CD14-positive monocyte (primary cell): ENCODE measurements at regions not wholly inside any gene's neighbourhood (a gene's known extent, or its start where the extent isn't known, plus 50 kb on each side); places are given as distances from the start of the nearest gene placed in this dataset.

Experiments used
- DNase-seq, 3 donors: peaks; one replicate each; pipeline ENCODE4 v3.0.0-alpha.2; 2011 to 2022
- H2AFZ ChIP-seq: 2 replicates; pipeline ENCODE4 v1.6.0; 2012; ENCODE audit warnings: mild to moderate bottlenecking, low read depth, low read length, inconsistent platforms; ENCODE audit not compliant: insufficient read depth, poor library complexity, severe bottlenecking
- H3K27ac ChIP-seq, 2 donors: 1 replicate in 1 of 2; 2 replicates in 1 of 2; pipeline ENCODE4 v1.5.1; 2012 to 2013; ENCODE audit warnings: low read length in 2 of 2, control low read depth in 1 of 2, inconsistent platforms in 1 of 2, low read depth in 1 of 2, mild to moderate bottlenecking in 1 of 2
- H3K27me3 ChIP-seq, 2 donors: one replicate each; pipeline versions ENCODE4 v1.6.0 to v1.6.1; 2011 to 2013; ENCODE audit warnings: low read length in 2 of 2; ENCODE audit not compliant: control insufficient read depth in 2 of 2, insufficient read depth in 2 of 2
- H3K36me3 ChIP-seq, 2 donors: replicated peaks in 1 of 2; 1 replicate in 1 of 2; 2 replicates in 1 of 2; pipeline versions ENCODE4 v1.5.1 to v1.6.1; 2012 to 2013; ENCODE audit warnings: low read length in 2 of 2, control low read depth in 1 of 2, inconsistent platforms in 1 of 2, mild to moderate bottlenecking in 1 of 2; ENCODE audit not compliant: insufficient read depth in 2 of 2, control insufficient read depth in 1 of 2
- H3K4me1 ChIP-seq, 2 donors: 1 replicate in 1 of 2; 2 replicates in 1 of 2; pipeline versions ENCODE4 v1.5.1 to v1.6.1; 2012 to 2013; ENCODE audit warnings: low read length in 2 of 2, control low read depth in 1 of 2, inconsistent platforms in 1 of 2, mild to moderate bottlenecking in 1 of 2, moderate library complexity in 1 of 2; ENCODE audit not compliant: insufficient read depth in 2 of 2, control insufficient read depth in 1 of 2
- H3K4me2 ChIP-seq: replicated peaks from 2 replicates; pipeline ENCODE3; 2012; ENCODE audit warnings: low read length, moderate library complexity, mild to moderate bottlenecking; ENCODE audit not compliant: poor library complexity, severe bottlenecking; ENCODE audit errors: extremely low read depth
- H3K4me3 ChIP-seq, 3 experiments: fragments of 200-600 bp in 1 of 3; sonication (generic) in 1 of 3; replicated peaks in 1 of 3; 1 replicate in 2 of 3; 2 replicates in 1 of 3; pipeline ENCODE4 v1.5.1; 2011 to 2013; ENCODE audit warnings: low read length in 3 of 3, mild to moderate bottlenecking in 3 of 3, control low read depth in 2 of 3, low read depth in 2 of 3, inconsistent platforms in 1 of 3, moderate library complexity in 1 of 3
- H3K79me2 ChIP-seq: 2 replicates; pipeline ENCODE4 v1.6.0; 2012; ENCODE audit warnings: mild to moderate bottlenecking, control low read depth, inconsistent platforms, low read length, moderate library complexity; ENCODE audit not compliant: insufficient read depth
- H3K9ac ChIP-seq: 2 replicates; pipeline ENCODE4 v1.6.0; 2017; ENCODE audit warnings: low read length, mild to moderate bottlenecking; ENCODE audit not compliant: insufficient read depth, poor library complexity, severe bottlenecking
- H3K9me3 ChIP-seq, 2 donors: replicated peaks in 1 of 2; 1 replicate in 1 of 2; 2 replicates in 1 of 2; pipeline versions ENCODE4 v1.5.1 to v1.6.1; 2012 to 2013; ENCODE audit warnings: low read length in 2 of 2, control low read depth in 1 of 2; ENCODE audit not compliant: control insufficient read depth in 1 of 2, insufficient read depth in 1 of 2
- H4K20me1 ChIP-seq: 2 replicates; pipeline ENCODE4 v1.6.0; 2012; ENCODE audit warnings: mild to moderate bottlenecking, low read length, control low read depth, moderate library complexity; ENCODE audit not compliant: insufficient read depth
- H3K27ac Mint-ChIP-seq, 7 donors: one replicate each; pipeline ENCODE4 v1.8.0; 2020; ENCODE audit warnings: mild to moderate bottlenecking in 7 of 7, mixed read lengths in 7 of 7, moderate library complexity in 6 of 7, inconsistent platforms in 2 of 7
- H3K27me3 Mint-ChIP-seq, 3 donors: one replicate each; pipeline ENCODE4 v1.8.0; 2021 to 2022; ENCODE audit warnings: low read depth in 3 of 3, mild to moderate bottlenecking in 3 of 3, mixed read lengths in 3 of 3, moderate library complexity in 3 of 3, inconsistent platforms in 1 of 3
- H3K36me3 Mint-ChIP-seq, 2 donors: one replicate each; pipeline ENCODE4 v1.8.0; 2020; ENCODE audit warnings: mixed read lengths in 2 of 2, inconsistent platforms in 1 of 2, mild to moderate bottlenecking in 1 of 2
- H3K4me1 Mint-ChIP-seq: one replicate; pipeline ENCODE4 v1.8.0; 2020; ENCODE audit warnings: mild to moderate bottlenecking, mixed read lengths
- H3K4me3 Mint-ChIP-seq, 2 donors: one replicate each; pipeline ENCODE4 v1.8.0; 2020; ENCODE audit warnings: mild to moderate bottlenecking in 2 of 2, mixed read lengths in 2 of 2, moderate library complexity in 1 of 2
- H3K9me3 Mint-ChIP-seq, 7 donors: one replicate each; pipeline ENCODE4 v1.8.0; 2020 to 2022; ENCODE audit warnings: mixed read lengths in 7 of 7, mild to moderate bottlenecking in 6 of 7, moderate library complexity in 6 of 7, inconsistent platforms in 2 of 7
- WGBS: methylation state at CpG from one replicate; pipeline ENCODE4 v1.1.5; 2013; ENCODE audit warnings: missing lambda C conversion rate; ENCODE audit not compliant: insufficient coverage; 5-methylcytosine and 5-hydroxymethylcytosine counted together
- intact Hi-C, 2 donors: fragments of 100-400 bp; cut with micrococcal nuclease; formaldehyde crosslinking; loops; one replicate each; pipeline versions ENCODE4 v1.15.0 to v1.15.1; 2023
- TF ChIP-seq, protein P1 (sequence below): fragments of 200-600 bp; IDR thresholded peaks from one replicate; pipeline ENCODE4 v1.8.0; 2022; ENCODE audit warnings: antibody characterized with exemption, mild to moderate bottlenecking

GRCh38 chr3:148289159-148289558, 408.5 kb upstream of the AGTR1 start:
- Histone ChIP-seq H3K9me3 (no peaks in the 10 kb centered on the region), H3K4me3 (no peak overlapping the region), H3K9ac (no peak overlapping the region), H4K20me1 (no peaks in the 10 kb centered on the region), H3K4me1 (no peaks in the 10 kb centered on the region), H3K27ac (no peak overlapping the region), H3K4me2 (no peak overlapping the region), H3K36me3 (no peaks in the 10 kb centered on the region), H3K27me3 (no peaks in the 10 kb centered on the region), H2AFZ (no peak overlapping the region), H3K79me2 (no peaks in the 10 kb centered on the region)
- no peaks in the 10 kb centered on the region for H3K4me1 Mint-ChIP-seq
- WGBS, result 100% methylated on average over 2 of the region's 6 CpGs
- intact Hi-C loops, result no loop called here
- H3K9me3 Mint-ChIP-seq, result peaks cover 0 to 5% (median 0%) of the 10 kb centered on the region in 7 donors
- no peak for DNase-seq
- H3K27me3 Mint-ChIP-seq, result peaks cover 0 to 6% (median 3%) of the 10 kb centered on the region in 3 donors
- no peak overlapping the region for H3K4me3 Mint-ChIP-seq
- no peak overlapping the region for H3K27ac Mint-ChIP-seq
- no peaks in the 10 kb centered on the region for H3K36me3 Mint-ChIP-seq
- TF ChIP-seq, protein P1, sequence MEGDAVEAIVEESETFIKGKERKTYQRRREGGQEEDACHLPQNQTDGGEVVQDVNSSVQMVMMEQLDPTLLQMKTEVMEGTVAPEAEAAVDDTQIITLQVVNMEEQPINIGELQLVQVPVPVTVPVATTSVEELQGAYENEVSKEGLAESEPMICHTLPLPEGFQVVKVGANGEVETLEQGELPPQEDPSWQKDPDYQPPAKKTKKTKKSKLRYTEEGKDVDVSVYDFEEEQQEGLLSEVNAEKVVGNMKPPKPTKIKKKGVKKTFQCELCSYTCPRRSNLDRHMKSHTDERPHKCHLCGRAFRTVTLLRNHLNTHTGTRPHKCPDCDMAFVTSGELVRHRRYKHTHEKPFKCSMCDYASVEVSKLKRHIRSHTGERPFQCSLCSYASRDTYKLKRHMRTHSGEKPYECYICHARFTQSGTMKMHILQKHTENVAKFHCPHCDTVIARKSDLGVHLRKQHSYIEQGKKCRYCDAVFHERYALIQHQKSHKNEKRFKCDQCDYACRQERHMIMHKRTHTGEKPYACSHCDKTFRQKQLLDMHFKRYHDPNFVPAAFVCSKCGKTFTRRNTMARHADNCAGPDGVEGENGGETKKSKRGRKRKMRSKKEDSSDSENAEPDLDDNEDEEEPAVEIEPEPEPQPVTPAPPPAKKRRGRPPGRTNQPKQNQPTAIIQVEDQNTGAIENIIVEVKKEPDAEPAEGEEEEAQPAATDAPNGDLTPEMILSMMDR, result no peak

DNA sequence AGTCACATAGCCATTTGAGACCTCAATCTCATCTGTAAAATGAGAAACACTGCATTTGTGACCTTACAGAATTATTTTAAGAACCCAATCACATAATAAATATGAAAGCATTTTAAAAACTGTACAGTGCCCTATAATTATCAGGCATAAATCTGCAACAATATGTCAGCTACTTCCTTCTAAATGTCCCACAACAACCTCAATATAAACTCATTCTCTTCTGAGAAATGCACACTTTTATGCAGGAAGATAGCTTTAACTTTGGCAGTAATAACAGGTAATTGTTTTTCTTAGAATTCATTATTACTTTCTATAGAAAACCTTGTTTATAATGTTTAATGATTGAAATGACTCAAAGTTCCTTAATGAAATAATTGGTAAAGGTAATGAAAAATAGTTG, 400.7 kb upstream of the AGTR1 start:
- DNase-seq, result no peak
- Histone ChIP-seq H3K9ac (no peak overlapping the region), H3K4me2 (no peak overlapping the region), H3K79me2 (no peaks in the 10 kb centered on the region), H3K36me3 (no peaks in the 10 kb centered on the region), H3K9me3 (no peaks in the 10 kb centered on the region), H3K27ac (no peak overlapping the region), H2AFZ (no peak overlapping the region), H3K4me3 (no peak overlapping the region), H3K4me1 (no peaks in the 10 kb centered on the region), H3K27me3 (no peaks in the 10 kb centered on the region), H4K20me1 (no peaks in the 10 kb centered on the region)
- Mint-ChIP-seq H3K27ac (no peak overlapping the region), H3K27me3 (peaks cover 1 to 3% (median 3%) of the 10 kb centered on the region in 3 donors), H3K36me3 (no peaks in the 10 kb centered on the region), H3K4me1 (no peaks in the 10 kb centered on the region), H3K4me3 (no peak overlapping the region), H3K9me3 (peaks cover 0 to 5% (median 0%) of the 10 kb centered on the region in 7 donors)
- TF ChIP-seq, protein P1, result no peak
- intact Hi-C loops, result no loop called here
